ENCODE measurements at regions not wholly inside any gene's neighbourhood (a gene's known extent, or its start where the extent isn't known, plus 50 kb on each side); places are given as distances from the start of the nearest gene placed in this dataset.

DNA sequence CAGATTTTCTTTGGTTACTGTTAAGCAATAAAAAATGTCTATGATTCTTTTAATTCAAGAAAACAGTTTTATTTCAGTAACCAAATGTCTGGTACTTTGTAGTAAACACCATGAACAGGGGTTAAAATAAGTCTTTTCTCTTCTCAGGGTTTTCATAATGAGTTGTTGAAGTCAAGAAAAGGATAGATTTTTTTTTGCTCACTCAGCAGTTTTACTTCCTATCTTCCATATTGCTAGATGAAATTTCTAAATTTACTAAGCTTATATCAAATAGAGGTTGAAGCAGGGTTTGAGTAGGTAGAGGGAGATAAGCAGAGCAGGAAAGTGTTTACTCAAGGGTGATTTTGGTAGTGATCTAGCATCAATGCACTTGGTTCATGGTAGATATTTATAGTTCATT lies 1031.3 kb downstream of the C4orf33 start (continued):
- TF ChIP-seq RELA (IDR thresholded peaks at IDR 0.05; ENCODE audit: borderline replicate concordance, partially characterized antibody) (no peak), CEBPB (IDR thresholded peaks at IDR 0.05; ENCODE audit: borderline replicate concordance in 1 of 2, low read depth in 2 of 2, low read length in 2 of 2) (no peak), NFYA (IDR thresholded peaks at IDR 0.05; ENCODE audit: borderline replicate concordance, low read depth, low read length) (no peak), ZNF217 (IDR thresholded peaks at IDR 0.05) (no peak), ZSCAN29 (IDR thresholded peaks at IDR 0.05) (no peak), EED (IDR thresholded peaks at IDR 0.05; ENCODE audit: low read depth) (no peak)
- TF ChIP-seq, protein P1, sequence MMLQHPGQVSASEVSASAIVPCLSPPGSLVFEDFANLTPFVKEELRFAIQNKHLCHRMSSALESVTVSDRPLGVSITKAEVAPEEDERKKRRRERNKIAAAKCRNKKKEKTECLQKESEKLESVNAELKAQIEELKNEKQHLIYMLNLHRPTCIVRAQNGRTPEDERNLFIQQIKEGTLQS (IDR thresholded peaks at IDR 0.05; ENCODE audit: borderline replicate concordance, extremely low read depth, low read depth, low read length) = no peak

DNA sequence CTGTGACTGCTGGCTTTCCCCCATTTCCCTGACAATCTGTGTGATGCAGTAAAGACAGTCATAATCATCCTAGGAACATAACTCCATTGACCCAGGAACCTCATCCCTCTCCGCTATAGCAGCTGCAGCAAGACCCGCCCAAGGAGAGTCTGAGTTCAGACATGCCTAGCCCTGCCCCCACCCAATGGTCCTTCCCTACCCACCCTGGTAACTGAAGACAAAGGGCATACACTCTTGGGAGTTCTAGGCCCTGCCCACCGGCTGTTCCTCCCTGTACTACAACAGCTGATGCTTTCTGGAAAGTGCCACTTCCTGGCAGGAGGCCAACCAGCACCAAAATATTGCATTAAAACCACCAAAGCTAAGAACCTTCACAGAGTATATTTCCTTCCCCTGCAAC lies 1035.6 kb downstream of the C4orf33 start:
- in situ Hi-C loops (cut with MboI) = no loop called here
- Histone ChIP-seq H3K9ac (ENCODE audit: control insufficient read depth, insufficient read depth, low read length) (no peak overlapping the region), H3K36me3 (ENCODE audit: control insufficient read depth in 2 of 2, insufficient read depth in 2 of 2, low read length in 1 of 2) (no peaks in the 10 kb centered on the region), H4K20me1 (ENCODE audit: control insufficient read depth, insufficient read depth) (no peaks in the 10 kb centered on the region), H2AFZ (ENCODE audit: control insufficient read depth, low read depth, low read length) (no peak overlapping the region), H3K4me3 (no peak overlapping the region), H3K27me3 (replicated peaks in 1 of 2; ENCODE audit: control insufficient read depth in 2 of 2, insufficient read depth in 2 of 2, low read length in 1 of 2) (no peaks in the 10 kb centered on the region), H3K4me2 (ENCODE audit: control insufficient read depth, insufficient read depth) (no peak overlapping the region), H3K79me2 (ENCODE audit: control insufficient read depth, insufficient read depth, low read length) (no peaks in the 10 kb centered on the region), H3K4me1 (ENCODE audit: control insufficient read depth, insufficient read depth, low read length) (no peaks in the 10 kb centered on the region), H3K9me3 (replicated peaks; ENCODE audit: control insufficient read depth, insufficient read depth, low read length) (no peaks in the 10 kb centered on the region), H3K27ac (ENCODE audit: control insufficient read depth, insufficient read depth) (no peak overlapping the region)
- DNase-seq (ENCODE audit: low read depth, low spot score) = no peak
- intact Hi-C loops (cut with micrococcal nuclease; ENCODE audit: unreplicated experiment) = no loop called here
- FAIRE-seq = no peak
- ChIA-PET POLR2A (no interaction called here), RAD21 (ENCODE audit: unreplicated experiment) (no interaction called here), CTCF (no interaction called here), SMC1A (ENCODE audit: uncharacterized antibody, unreplicated experiment) (no interaction called here)
- no TSS peak for BruUV-seq (replicated peaks)
- TF ChIP-seq CHD4 (IDR thresholded peaks at IDR 0.05) (no peak), SUPT20H (IDR thresholded peaks at IDR 0.05; ENCODE audit: borderline replicate concordance, control insufficient read depth, low read depth, low read length) (no peak), SMC3 (IDR thresholded peaks at IDR 0.05; ENCODE audit: borderline replicate concordance, low read length) (no peak), NRF1 (conservative IDR thresholded peaks at IDR 0.05; ENCODE audit: low read depth, low read length) (no peak), YY1 (IDR thresholded peaks at IDR 0.05; ENCODE audit: low read depth, low read length) (no peak), POLR2AphosphoS5 (IDR thresholded peaks at IDR 0.05; ENCODE audit: low read length) (no peak), ESRRA (IDR thresholded peaks at IDR 0.05; ENCODE audit: low read length) (no peak), NBN (IDR thresholded peaks at IDR 0.05) (no peak), CBFB (IDR thresholded peaks at IDR 0.05; ENCODE audit: low read depth) (no peak), LARP7 (IDR thresholded peaks at IDR 0.05) (no peak)
- TF ChIP-seq, protein P2, sequence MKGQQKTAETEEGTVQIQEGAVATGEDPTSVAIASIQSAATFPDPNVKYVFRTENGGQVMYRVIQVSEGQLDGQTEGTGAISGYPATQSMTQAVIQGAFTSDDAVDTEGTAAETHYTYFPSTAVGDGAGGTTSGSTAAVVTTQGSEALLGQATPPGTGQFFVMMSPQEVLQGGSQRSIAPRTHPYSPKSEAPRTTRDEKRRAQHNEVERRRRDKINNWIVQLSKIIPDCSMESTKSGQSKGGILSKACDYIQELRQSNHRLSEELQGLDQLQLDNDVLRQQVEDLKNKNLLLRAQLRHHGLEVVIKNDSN (IDR thresholded peaks at IDR 0.05; ENCODE audit: borderline replicate concordance, extremely low read length, insufficient read depth, low read depth, low read length) = no peak
- TF ChIP-seq, protein P3, sequence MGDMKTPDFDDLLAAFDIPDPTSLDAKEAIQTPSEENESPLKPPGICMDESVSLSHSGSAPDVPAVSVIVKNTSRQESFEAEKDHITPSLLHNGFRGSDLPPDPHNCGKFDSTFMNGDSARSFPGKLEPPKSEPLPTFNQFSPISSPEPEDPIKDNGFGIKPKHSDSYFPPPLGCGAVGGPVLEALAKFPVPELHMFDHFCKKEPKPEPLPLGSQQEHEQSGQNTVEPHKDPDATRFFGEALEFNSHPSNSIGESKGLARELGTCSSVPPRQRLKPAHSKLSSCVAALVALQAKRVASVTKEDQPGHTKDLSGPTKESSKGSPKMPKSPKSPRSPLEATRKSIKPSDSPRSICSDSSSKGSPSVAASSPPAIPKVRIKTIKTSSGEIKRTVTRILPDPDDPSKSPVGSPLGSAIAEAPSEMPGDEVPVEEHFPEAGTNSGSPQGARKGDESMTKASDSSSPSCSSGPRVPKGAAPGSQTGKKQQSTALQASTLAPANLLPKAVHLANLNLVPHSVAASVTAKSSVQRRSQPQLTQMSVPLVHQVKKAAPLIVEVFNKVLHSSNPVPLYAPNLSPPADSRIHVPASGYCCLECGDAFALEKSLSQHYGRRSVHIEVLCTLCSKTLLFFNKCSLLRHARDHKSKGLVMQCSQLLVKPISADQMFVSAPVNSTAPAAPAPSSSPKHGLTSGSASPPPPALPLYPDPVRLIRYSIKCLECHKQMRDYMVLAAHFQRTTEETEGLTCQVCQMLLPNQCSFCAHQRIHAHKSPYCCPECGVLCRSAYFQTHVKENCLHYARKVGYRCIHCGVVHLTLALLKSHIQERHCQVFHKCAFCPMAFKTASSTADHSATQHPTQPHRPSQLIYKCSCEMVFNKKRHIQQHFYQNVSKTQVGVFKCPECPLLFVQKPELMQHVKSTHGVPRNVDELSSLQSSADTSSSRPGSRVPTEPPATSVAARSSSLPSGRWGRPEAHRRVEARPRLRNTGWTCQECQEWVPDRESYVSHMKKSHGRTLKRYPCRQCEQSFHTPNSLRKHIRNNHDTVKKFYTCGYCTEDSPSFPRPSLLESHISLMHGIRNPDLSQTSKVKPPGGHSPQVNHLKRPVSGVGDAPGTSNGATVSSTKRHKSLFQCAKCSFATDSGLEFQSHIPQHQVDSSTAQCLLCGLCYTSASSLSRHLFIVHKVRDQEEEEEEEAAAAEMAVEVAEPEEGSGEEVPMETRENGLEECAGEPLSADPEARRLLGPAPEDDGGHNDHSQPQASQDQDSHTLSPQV (IDR thresholded peaks at IDR 0.05) = no peak
- TF ChIP-seq, protein P4, sequence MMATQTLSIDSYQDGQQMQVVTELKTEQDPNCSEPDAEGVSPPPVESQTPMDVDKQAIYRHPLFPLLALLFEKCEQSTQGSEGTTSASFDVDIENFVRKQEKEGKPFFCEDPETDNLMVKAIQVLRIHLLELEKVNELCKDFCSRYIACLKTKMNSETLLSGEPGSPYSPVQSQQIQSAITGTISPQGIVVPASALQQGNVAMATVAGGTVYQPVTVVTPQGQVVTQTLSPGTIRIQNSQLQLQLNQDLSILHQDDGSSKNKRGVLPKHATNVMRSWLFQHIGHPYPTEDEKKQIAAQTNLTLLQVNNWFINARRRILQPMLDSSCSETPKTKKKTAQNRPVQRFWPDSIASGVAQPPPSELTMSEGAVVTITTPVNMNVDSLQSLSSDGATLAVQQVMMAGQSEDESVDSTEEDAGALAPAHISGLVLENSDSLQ (IDR thresholded peaks at IDR 0.05) = no peak
- ATAC-seq = no peak
- WGBS (ENCODE audit: insufficient coverage, insufficient replicate concordance, low lambda C conversion rate, missing lambda C conversion rate) = 0% methylated on average over 3 of the region's 3 CpGs

Measured in GM12878 (cell line).